ENCODE measurements at regions not wholly inside any gene's neighbourhood (a gene's known extent, or its start where the extent isn't known, plus 50 kb on each side); places are given as distances from the start of the nearest gene placed in this dataset.

GRCh38 chr3:181329024-181329423 is 339.5 kb upstream of the DNAJC19 start (continued):
- TF ChIP-seq ZBTB21 (tag by site-specific recombination; IDR thresholded peaks at IDR 0.05) (peak; percentile 83), ZNF704 (tag by site-specific recombination; IDR thresholded peaks at IDR 0.05) (no peak), SCRT2 (tag by site-specific recombination; IDR thresholded peaks at IDR 0.05) (peak; percentile 63), HOXA7 (CRISPR knock-in tag; IDR thresholded peaks at IDR 0.05; ENCODE audit: borderline replicate concordance) (no peak), ZNF707 (tag by site-specific recombination; IDR thresholded peaks at IDR 0.05) (no peak), EGR2 (tag by site-specific recombination; IDR thresholded peaks at IDR 0.05; ENCODE audit: low read depth) (no peak), ZNF830 (tag by site-specific recombination; IDR thresholded peaks at IDR 0.05; ENCODE audit: low read depth) (peak; percentile 5; the same call in 1 of the 2 replicates), ZNF560 (tag by site-specific recombination; IDR thresholded peaks at IDR 0.05; ENCODE audit: borderline replicate concordance) (no peak), BCL11A (tag by site-specific recombination; IDR thresholded peaks at IDR 0.05; ENCODE audit: low read depth) (peak; percentile 99), ZNF140 (tag by site-specific recombination; IDR thresholded peaks at IDR 0.05) (peak; percentile 20; the same call in 1 of the 2 replicates), ZNF202 (tag by site-specific recombination; IDR thresholded peaks at IDR 0.05; ENCODE audit: borderline replicate concordance) (no peak), ZSCAN4 (tag by site-specific recombination; IDR thresholded peaks at IDR 0.05) (peak; percentile 84), ZNF19 (tag by site-specific recombination; IDR thresholded peaks at IDR 0.05; ENCODE audit: low read depth) (peak; percentile 89; the same call in 1 of the 2 replicates), ZNF645 (tag by site-specific recombination; IDR thresholded peaks at IDR 0.05) (peak; percentile 96), ZBTB10 (tag by site-specific recombination; IDR thresholded peaks at IDR 0.05) (no peak), ZNF610 (tag by site-specific recombination; IDR thresholded peaks at IDR 0.05; ENCODE audit: borderline replicate concordance) (peak; percentile 85), ZNF341 (tag by site-specific recombination; IDR thresholded peaks at IDR 0.05; ENCODE audit: low read depth) (no peak), ZBTB17 (tag by site-specific recombination; IDR thresholded peaks at IDR 0.05) (peak; percentile 70; the same call in 1 of the 2 replicates), ZNF248 (tag by site-specific recombination; IDR thresholded peaks at IDR 0.05) (no peak), GLI4 (tag by site-specific recombination; IDR thresholded peaks at IDR 0.05) (no peak), ZNF354C (tag by site-specific recombination; IDR thresholded peaks at IDR 0.05; ENCODE audit: borderline replicate concordance, low read depth) (0 out of 2 replicates have a peak, but pooled peaks have one; percentile 23), ZBTB7A (tag by site-specific recombination; IDR thresholded peaks at IDR 0.05; ENCODE audit: low read depth) (peak; percentile 93), AEBP2 (tag by site-specific recombination; IDR thresholded peaks at IDR 0.05; ENCODE audit: borderline replicate concordance) (peak; percentile 95; the same call in 1 of the 2 replicates), ZNF214 (tag by site-specific recombination; IDR thresholded peaks at IDR 0.05; ENCODE audit: borderline replicate concordance) (no peak), ZNF362 (tag by site-specific recombination; IDR thresholded peaks at IDR 0.05) (peak; percentile 100), ZNF16 (tag by site-specific recombination; IDR thresholded peaks at IDR 0.05; ENCODE audit: low read depth) (no peak), ZNF596 (tag by site-specific recombination; IDR thresholded peaks at IDR 0.05) (peak; percentile 84), ZNF157 (tag by site-specific recombination; IDR thresholded peaks at IDR 0.05) (no peak), ZBTB20 (tag by site-specific recombination; IDR thresholded peaks at IDR 0.05) (no peak), ZNF280C (tag by site-specific recombination; IDR thresholded peaks at IDR 0.05) (no peak)

Measured in HEK293 (cell line).